NCI-H2196 (cell line): ENCODE measurements at regions not wholly inside any gene's neighbourhood (a gene's known extent, or its start where the extent isn't known, plus 50 kb on each side); places are given as distances from the start of the nearest gene placed in this dataset.
"Not testable (repeated sequence)": the region's sequence is repeated elsewhere in the genome, so short reads cannot be mapped to it uniquely, and the experiment has no call there.

Experiments used
- DNase-seq: peaks from one replicate; lab custom pipeline; 2025; ENCODE audit not compliant: unreplicated experiment; lab: John Stamatoyannopoulos, UW

- DNase-seq, result no peak
These were observed 57.1 kb upstream of the KCTD7 start for GRCh38 chr7:66571568-66571967.

- not testable (repeated sequence) for DNase-seq
These were observed 54.7 kb upstream of the KCTD7 start for GRCh38 chr7:66573782-66574495.

- DNase-seq, result not testable (repeated sequence)
These were observed 53.9 kb upstream of the KCTD7 start for GRCh38 chr7:66574768-66575167.

GRCh38 chr7:66575398-66575797 lies 53.3 kb upstream of the KCTD7 start:
- DNase-seq, result no peak

GRCh38 chr7:66576646-66577045 lies 52.0 kb upstream of the KCTD7 start:
- DNase-seq, result no peak
